CD4-positive, CD25-positive, alpha-beta regulatory T cell (primary cell): ENCODE measurements at regions not wholly inside any gene's neighbourhood (a gene's known extent, or its start where the extent isn't known, plus 50 kb on each side); places are given as distances from the start of the nearest gene placed in this dataset.

Experiments used
- ATAC-seq, 2 donors: fragments of 150-1000 bp; cut with Tn5 transposase; one replicate each; pipeline ENCODE4 v1.10.0; 2021; ENCODE audit warnings: low read depth in 2 of 2, moderate number of reproducible peaks in 2 of 2, moderate library complexity in 1 of 2
- DNase-seq, 3 donors: peaks; one replicate each; pipeline versions ENCODE4 v3.0.0 to v3.0.0-alpha.2; 2012 to 2022; ENCODE audit warnings: mixed read lengths in 1 of 3
- H3K27ac ChIP-seq: one replicate; pipeline ENCODE4 v1.7.0; 2013; ENCODE audit warnings: mild to moderate bottlenecking, low read length; ENCODE audit not compliant: insufficient read depth, poor library complexity, severe bottlenecking
- H3K27me3 ChIP-seq: one replicate; pipeline ENCODE4 v1.7.0; 2013; ENCODE audit warnings: low read length; ENCODE audit not compliant: control insufficient read depth, insufficient read depth
- H3K36me3 ChIP-seq: one replicate; pipeline ENCODE4 v1.7.0; 2013; ENCODE audit warnings: mild to moderate bottlenecking, low read length, moderate library complexity; ENCODE audit not compliant: control insufficient read depth, insufficient read depth
- H3K4me1 ChIP-seq: 2 replicates; pipeline ENCODE4 v1.7.0; 2013; ENCODE audit warnings: mild to moderate bottlenecking, low read length; ENCODE audit not compliant: insufficient read depth, control insufficient read depth, poor library complexity, severe bottlenecking
- H3K4me3 ChIP-seq: one replicate; pipeline ENCODE4 v1.7.0; 2013; ENCODE audit warnings: low read depth, mild to moderate bottlenecking, low read length, moderate library complexity
- H3K9me3 ChIP-seq, 2 experiments: 1 replicate in 1 of 2; 2 replicates in 1 of 2; pipeline ENCODE4 v1.7.0; 2013; ENCODE audit warnings: low read length in 2 of 2, mild to moderate bottlenecking in 1 of 2, moderate library complexity in 1 of 2; ENCODE audit not compliant: control insufficient read depth in 2 of 2
- H3K27ac Mint-ChIP-seq, 3 donors: one replicate each; pipeline ENCODE4 v1.8.0; 2020 to 2022; ENCODE audit warnings: mild to moderate bottlenecking in 3 of 3, mixed read lengths in 3 of 3, moderate library complexity in 2 of 3
- H3K27me3 Mint-ChIP-seq: one replicate; pipeline ENCODE4 v1.8.0; 2022; ENCODE audit warnings: mild to moderate bottlenecking, mixed read lengths
- H3K36me3 Mint-ChIP-seq: one replicate; pipeline ENCODE4 v1.8.0; 2020; ENCODE audit warnings: mixed read lengths
- H3K4me1 Mint-ChIP-seq, 4 donors: one replicate each; pipeline ENCODE4 v1.8.0; 2020 to 2022; ENCODE audit warnings: mixed read lengths in 4 of 4, mild to moderate bottlenecking in 1 of 4
- H3K4me3 Mint-ChIP-seq, 4 donors: one replicate each; pipeline ENCODE4 v1.8.0; 2020 to 2022; ENCODE audit warnings: mild to moderate bottlenecking in 4 of 4, mixed read lengths in 4 of 4, moderate library complexity in 3 of 4
- H3K9me3 Mint-ChIP-seq, 7 donors: one replicate each; pipeline ENCODE4 v1.8.0; 2020 to 2022; ENCODE audit warnings: mixed read lengths in 7 of 7, mild to moderate bottlenecking in 3 of 7, moderate library complexity in 2 of 7

DNA sequence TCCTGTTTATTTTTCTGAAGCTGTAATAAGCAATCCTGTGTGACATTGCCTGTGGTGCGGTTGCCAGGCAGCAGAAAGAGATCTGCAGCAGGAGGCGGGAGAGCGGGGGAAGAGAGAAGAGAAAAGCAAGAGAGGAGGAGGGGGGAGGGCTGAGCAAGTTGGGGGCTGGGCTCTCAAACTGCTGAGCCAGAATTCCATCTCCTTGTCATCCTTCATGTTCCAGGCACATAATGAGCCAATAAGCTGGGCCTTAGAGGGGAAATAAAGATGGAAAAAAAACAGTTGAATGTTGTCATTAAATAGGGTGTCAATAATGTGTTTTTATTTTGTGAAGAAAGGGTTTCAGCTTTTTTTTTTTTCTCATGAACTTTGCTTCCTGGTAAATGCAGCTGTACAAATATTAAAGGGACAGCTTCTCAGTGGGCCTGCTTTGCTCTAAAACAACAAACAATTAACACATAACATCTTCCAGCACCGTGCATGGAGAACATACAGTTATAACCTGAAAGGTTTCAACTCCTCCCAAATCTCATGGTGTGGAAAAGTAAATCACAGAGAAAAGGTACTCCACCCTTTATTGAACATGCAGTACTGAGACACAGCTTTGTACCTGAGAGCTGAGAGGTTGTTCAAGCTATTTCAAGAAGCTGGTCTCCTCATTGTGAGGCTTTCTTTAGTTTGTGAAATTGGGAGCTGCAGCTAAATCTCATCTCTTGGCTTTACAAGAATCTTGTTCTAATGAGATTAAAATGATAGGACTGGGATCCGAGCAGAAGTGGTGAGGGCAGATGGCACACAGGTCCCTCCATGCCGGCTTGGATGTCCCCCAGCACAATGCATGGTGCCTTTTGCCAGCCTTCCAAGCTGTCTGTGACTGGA, 451.1 kb upstream of the KCNMB2 start:
- H3K27ac ChIP-seq = no peak overlapping the region
- no peaks in the 10 kb centered on the region for H3K36me3 ChIP-seq
- H3K27me3 ChIP-seq = no peaks in the 10 kb centered on the region
- Mint-ChIP-seq H3K36me3 (no peaks in the 10 kb centered on the region), H3K27me3 (no peaks in the 10 kb centered on the region), H3K4me1 (peaks cover 0 to 37% (median 21%) of the 10 kb centered on the region in 4 donors), H3K4me3 (peak overlapping the region; percentile 4 to 64 (median 40)), H3K27ac (peak overlapping the region in 2 of 3 donors; percentile 49 to 88), H3K9me3 (no peaks in the 10 kb centered on the region)
- H3K4me1 ChIP-seq = peaks cover 8% of the 10 kb centered on the region
- no peaks in the 10 kb centered on the region for H3K9me3 ChIP-seq
- H3K4me3 ChIP-seq = no peak overlapping the region
- peak; percentile 53 to 59 for ATAC-seq
- peak in 2 of 3 donors; percentile 48 to 59 for DNase-seq

DNA sequence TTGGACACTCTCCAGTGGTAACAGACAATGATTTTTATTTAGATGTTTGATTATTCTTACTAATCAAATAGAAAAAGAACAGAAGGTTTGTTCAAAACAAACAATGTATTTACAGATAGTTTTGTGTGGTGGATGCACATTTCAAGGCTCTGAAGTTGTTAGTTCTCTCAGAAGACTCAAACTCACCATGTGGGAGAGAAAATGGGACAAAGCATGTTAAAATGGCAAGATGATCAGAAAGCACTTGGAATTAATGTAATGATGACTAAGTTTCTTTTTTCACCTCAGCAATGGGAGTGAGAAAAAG, 450.5 kb upstream of the KCNMB2 start:
- Histone ChIP-seq H3K36me3 (no peaks in the 10 kb centered on the region), H3K27me3 (no peaks in the 10 kb centered on the region), H3K4me1 (peaks cover 8% of the 10 kb centered on the region), H3K9me3 (no peaks in the 10 kb centered on the region), H3K4me3 (no peak overlapping the region), H3K27ac (no peak overlapping the region)
- Mint-ChIP-seq H3K27ac (peak overlapping the region in 1 of 3 donors; percentile 88), H3K27me3 (no peaks in the 10 kb centered on the region), H3K4me1 (peaks cover 0 to 35% (median 20%) of the 10 kb centered on the region in 4 donors), H3K4me3 (peak overlapping the region in 2 of 4 donors; percentile 4), H3K36me3 (no peaks in the 10 kb centered on the region), H3K9me3 (no peaks in the 10 kb centered on the region)
- ATAC-seq (no peak), DNase-seq (no peak)

DNA sequence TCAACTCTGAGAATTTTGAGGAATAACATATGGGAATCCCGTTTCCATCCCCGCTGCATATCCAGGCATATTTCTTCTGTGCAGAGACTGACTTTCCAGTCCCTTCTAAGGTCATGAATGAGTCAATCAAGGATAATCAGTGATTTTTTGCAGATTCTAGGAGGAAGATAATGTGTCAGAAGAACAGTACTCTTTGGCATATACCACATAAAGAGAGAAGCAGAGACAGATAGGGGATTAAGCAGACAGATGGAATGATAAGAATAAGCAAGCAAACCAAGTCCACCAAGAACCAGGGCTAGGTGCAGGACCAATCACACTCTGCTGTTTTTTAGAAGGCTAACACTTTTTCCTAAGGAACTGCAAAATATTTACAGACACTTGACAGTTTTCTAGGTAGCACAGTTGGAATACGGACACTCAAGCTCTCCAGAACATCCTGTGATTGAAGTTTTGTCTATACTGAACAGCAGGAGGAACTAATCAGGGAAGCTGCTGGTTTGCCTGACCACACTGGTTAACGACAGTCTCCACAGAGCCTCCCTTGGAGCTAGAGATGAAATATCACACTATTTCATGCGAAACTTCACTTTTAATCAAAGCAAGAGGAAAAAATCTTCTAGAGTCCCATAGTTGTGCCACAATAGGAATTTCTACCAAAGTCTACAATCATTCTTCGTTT, 450.0 kb upstream of the KCNMB2 start:
- H3K4me1 ChIP-seq = peaks cover 8% of the 10 kb centered on the region
- H3K36me3 Mint-ChIP-seq = no peaks in the 10 kb centered on the region
- H3K27ac Mint-ChIP-seq = peak overlapping the region in 1 of 3 donors; percentile 4
- no peaks in the 10 kb centered on the region for H3K27me3 ChIP-seq
- no peaks in the 10 kb centered on the region for H3K9me3 ChIP-seq
- peaks cover 0 to 35% (median 20%) of the 10 kb centered on the region in 4 donors for H3K4me1 Mint-ChIP-seq
- DNase-seq (no peak), ATAC-seq (no peak)
- no peak overlapping the region for H3K4me3 ChIP-seq
- no peak overlapping the region for H3K27ac ChIP-seq
- H3K9me3 Mint-ChIP-seq = peaks cover 0 to under 1% (median 0%) of the 10 kb centered on the region in 7 donors
- no peak overlapping the region for H3K4me3 Mint-ChIP-seq
- H3K36me3 ChIP-seq = no peaks in the 10 kb centered on the region
- H3K27me3 Mint-ChIP-seq = no peaks in the 10 kb centered on the region

DNA sequence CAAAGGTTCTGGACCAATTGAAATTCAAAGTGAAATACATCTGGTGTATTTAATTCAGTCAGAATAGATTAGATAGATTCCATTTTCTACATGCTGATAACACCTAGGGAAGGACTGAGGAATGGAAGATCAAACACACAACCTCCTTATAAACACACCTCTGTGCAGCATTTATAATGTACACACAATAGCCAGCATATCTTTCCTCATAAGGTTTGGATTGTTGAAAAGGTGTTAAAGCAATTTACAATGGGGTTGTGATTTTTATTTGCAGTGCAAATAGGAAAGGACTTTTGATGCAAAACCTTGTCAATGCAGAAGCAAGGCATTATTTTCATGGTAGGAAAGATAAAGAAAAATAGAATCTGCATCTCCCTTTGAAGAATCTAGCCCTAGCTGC, 448.9 kb upstream of the KCNMB2 start:
- H3K4me3 Mint-ChIP-seq = no peak overlapping the region
- peaks cover 0 to 32% (median 20%) of the 10 kb centered on the region in 4 donors for H3K4me1 Mint-ChIP-seq
- no peaks in the 10 kb centered on the region for H3K36me3 Mint-ChIP-seq
- Histone ChIP-seq H3K4me1 (peaks cover 8% of the 10 kb centered on the region), H3K27me3 (no peaks in the 10 kb centered on the region), H3K4me3 (no peak overlapping the region), H3K9me3 (peaks cover 0 to 1% of the 10 kb centered on the region in 2 experiments), H3K36me3 (no peaks in the 10 kb centered on the region), H3K27ac (no peak overlapping the region)
- no peak for DNase-seq
- H3K27me3 Mint-ChIP-seq = no peaks in the 10 kb centered on the region
- H3K27ac Mint-ChIP-seq = peak overlapping the region in 1 of 3 donors; percentile 60
- no peak for ATAC-seq
- peaks cover 0 to 11% (median 2%) of the 10 kb centered on the region in 7 donors for H3K9me3 Mint-ChIP-seq

DNA sequence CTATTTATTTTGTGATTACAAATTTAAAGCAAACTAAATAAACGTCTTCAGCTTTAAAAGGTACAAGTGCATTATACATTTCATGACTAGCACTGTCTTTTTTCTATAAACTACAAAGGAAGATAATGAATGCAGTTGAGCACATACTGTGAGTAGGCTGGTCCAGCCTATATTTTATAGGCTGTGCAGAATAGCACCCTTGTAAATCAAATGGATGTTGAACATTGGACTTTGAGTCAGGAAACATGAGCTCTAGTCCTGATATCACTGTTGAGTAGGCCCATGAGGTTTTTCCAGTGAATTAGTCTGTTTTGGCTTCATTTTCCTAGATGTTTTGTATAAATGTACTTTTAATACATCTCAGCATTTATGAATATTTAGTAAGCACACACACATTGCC, 447.3 kb upstream of the KCNMB2 start:
- H3K4me3 ChIP-seq = no peak overlapping the region
- Mint-ChIP-seq H3K4me3 (no peak overlapping the region), H3K27me3 (no peaks in the 10 kb centered on the region), H3K27ac (no peak overlapping the region), H3K36me3 (no peaks in the 10 kb centered on the region), H3K4me1 (peaks cover 0 to 24% (median 19%) of the 10 kb centered on the region in 4 donors), H3K9me3 (peaks cover 0 to 16% (median 3%) of the 10 kb centered on the region in 7 donors)
- ATAC-seq (no peak), DNase-seq (no peak)
- H3K27me3 ChIP-seq = no peaks in the 10 kb centered on the region
- H3K4me1 ChIP-seq = peaks cover 8% of the 10 kb centered on the region
- H3K27ac ChIP-seq = no peak overlapping the region
- no peaks in the 10 kb centered on the region for H3K36me3 ChIP-seq
- H3K9me3 ChIP-seq = peaks cover 0 to 7% of the 10 kb centered on the region in 2 experiments

DNA sequence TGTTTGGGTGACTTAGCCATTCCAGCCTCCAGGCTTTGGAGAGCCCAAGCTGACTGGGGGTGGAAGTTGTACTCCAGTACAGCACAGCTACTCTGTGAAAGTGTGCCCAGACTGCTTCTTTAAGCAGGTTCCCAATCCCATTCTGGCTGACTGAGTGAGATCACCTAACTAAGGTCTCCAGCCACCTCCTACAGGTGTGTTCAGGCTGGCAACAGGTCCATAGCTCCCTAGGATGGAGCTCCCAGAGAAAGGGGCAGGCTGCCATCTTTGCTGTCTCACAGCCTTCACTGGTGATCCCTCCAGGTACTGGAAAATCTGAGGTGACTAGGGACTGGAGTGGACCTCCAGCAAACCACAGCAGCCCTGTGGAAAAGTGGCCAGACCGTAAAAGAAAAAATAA, 445.3 kb upstream of the KCNMB2 start:
- no peaks in the 10 kb centered on the region for H3K36me3 ChIP-seq
- H3K4me3 Mint-ChIP-seq = no peak overlapping the region
- no peaks in the 10 kb centered on the region for H3K27me3 Mint-ChIP-seq

DNA sequence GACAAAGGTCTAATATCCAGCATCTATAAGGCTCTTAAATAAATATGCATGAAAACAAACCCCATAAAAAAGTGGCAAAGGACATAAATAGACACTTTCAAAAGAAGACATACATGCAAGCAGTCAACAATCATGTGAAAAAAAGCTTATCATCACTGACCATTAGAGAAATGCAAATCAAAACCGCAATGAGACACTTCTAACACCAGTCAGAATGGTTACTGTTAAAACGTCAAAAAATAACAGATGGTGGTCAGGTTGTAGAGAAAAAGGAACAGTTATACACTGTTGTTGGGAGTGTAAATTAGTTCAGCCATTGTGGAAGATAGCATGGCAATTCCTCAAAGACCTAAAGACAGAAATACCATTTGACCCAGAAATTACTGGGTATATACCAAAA, 440.7 kb upstream of the KCNMB2 start:
- Histone ChIP-seq H3K36me3 (no peaks in the 10 kb centered on the region), H3K27me3 (no peaks in the 10 kb centered on the region), H3K27ac (no peak overlapping the region), H3K4me3 (no peak overlapping the region), H3K4me1 (no peaks in the 10 kb centered on the region), H3K9me3 (peaks cover 0 to 7% of the 10 kb centered on the region in 2 experiments)
- no peak for DNase-seq
- peaks cover 0 to 25% (median 4%) of the 10 kb centered on the region in 7 donors for H3K9me3 Mint-ChIP-seq
- ATAC-seq = no peak
- H3K27me3 Mint-ChIP-seq = peaks cover 5% of the 10 kb centered on the region
- no peaks in the 10 kb centered on the region for H3K36me3 Mint-ChIP-seq
- H3K27ac Mint-ChIP-seq = no peak overlapping the region
- no peaks in the 10 kb centered on the region for H3K4me1 Mint-ChIP-seq
- no peak overlapping the region for H3K4me3 Mint-ChIP-seq

More for the DNA sequence above, 445.3 kb upstream of the KCNMB2 start:
- DNase-seq = no peak
- Mint-ChIP-seq H3K36me3 (no peaks in the 10 kb centered on the region), H3K9me3 (peaks cover 0 to 25% (median 4%) of the 10 kb centered on the region in 7 donors), H3K4me1 (peaks cover 0 to 5% (median 3%) of the 10 kb centered on the region in 4 donors), H3K27ac (no peak overlapping the region)
- Histone ChIP-seq H3K9me3 (peaks cover 0 to 7% of the 10 kb centered on the region in 2 experiments), H3K4me1 (no peaks in the 10 kb centered on the region), H3K27ac (no peak overlapping the region), H3K27me3 (no peaks in the 10 kb centered on the region), H3K4me3 (no peak overlapping the region)
- no peak for ATAC-seq
